H1 (cell line): ENCODE measurements at regions not wholly inside any gene's neighbourhood (a gene's known extent, or its start where the extent isn't known, plus 50 kb on each side); places are given as distances from the start of the nearest gene placed in this dataset.

ENCODE experiments used
- CTBP2 ChIP-seq: IDR thresholded peaks from 2 replicates; pipeline ENCODE4 v1.7.0; 2011; ENCODE audit warnings: borderline replicate concordance, mild to moderate bottlenecking, moderate library complexity, mixed read lengths, low read length; ENCODE audit not compliant: insufficient read depth, insufficient read length
- E2F6 ChIP-seq: IDR thresholded peaks from 2 replicates; pipeline ENCODE4 v1.6.1; 2012; ENCODE audit warnings: inconsistent platforms
- MAX ChIP-seq: IDR thresholded peaks from 2 replicates; pipeline ENCODE4 v1.6.1; 2012; ENCODE audit warnings: inconsistent platforms

GRCh38 chr4:138736362-138736761 is 279.2 kb upstream of the NOCT start (continued):
- TF ChIP-seq CTBP2, result no peak
- TF ChIP-seq MAX, result no peak
- no peak for TF ChIP-seq E2F6
- TF ChIP-seq, all 59 proteins: peak for 0
